Left lobe of liver (tissue), 2 donors: ENCODE measurements at regions not wholly inside any gene's neighbourhood (a gene's known extent, or its start where the extent isn't known, plus 50 kb on each side); places are given as distances from the start of the nearest gene placed in this dataset.
A peak's percentile ranks its signal among the peaks of the same experiment; 100 is the strongest.

Experiments used
- ATAC-seq: fragments of 200-7000 bp; cut with Tn5 transposase; one replicate; pipeline ENCODE4 v1.9.1; 2020; ENCODE audit warnings: mild to moderate bottlenecking, moderate library complexity
- DNase-seq: peaks from one replicate; pipeline ENCODE4 v3.0.0-alpha.2; 2020; ENCODE audit warnings: low spot score
- donor health status: DM: no; HTN: no; CAD: no; lungs with moderate emphysema.
- donor health status: DM: no; HTN: yes; CAD: no.

DNA sequence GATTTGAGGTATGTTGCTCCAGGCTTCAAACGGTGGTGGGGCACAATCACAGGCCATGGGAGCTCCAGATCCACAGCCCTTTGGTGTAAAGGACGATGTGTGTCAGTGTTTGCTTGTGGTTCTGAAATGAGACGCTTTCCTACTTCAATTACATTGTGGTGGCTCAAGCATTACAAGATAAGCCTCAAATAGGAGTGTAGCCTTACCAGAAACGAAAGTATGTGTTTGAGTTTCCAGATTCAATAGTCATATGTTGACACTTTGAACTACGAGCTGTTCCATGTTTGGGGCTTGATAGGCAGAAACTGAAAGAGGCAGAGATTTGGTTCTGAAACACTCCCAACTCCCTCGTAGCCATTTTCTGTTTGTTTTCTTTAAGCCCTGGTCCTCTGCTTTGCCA lies 187.1 kb downstream of the MYLK4 start:
- ATAC-seq = peak; percentile 61
- no peak for DNase-seq

DNA sequence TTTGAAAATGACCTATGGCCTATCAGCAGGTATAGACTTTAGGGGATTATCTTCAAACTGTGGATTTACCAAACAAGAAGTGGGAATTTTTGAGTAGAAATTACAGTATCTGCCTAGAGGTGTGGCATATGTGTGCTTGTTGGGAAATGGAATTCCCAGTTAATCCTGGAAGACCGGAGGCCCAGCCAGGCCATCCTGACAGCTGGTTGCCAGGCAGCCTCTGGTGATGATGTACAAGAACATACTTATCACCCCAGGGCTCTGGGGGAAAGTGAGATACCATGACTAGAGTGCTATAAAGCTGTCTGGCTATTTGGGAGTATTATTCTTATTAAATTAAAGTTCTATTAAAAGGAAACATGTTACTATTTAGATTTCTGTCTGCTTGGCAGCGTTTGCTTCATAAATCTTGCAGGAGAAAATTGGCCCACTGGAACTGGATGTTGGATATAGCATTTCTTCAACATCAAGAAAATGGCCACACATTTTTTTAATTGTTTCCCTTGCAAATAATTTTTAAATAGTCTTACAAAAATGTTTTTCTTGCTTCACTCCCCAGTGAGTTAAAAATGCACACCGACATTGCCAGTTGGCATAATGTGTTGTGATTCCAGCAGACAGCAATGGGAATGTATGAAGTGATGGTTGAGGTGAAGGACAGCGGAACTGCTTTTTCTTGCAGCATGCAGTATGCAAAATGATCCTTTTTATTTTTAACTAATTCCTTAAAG lies 187.8 kb downstream of the MYLK4 start:
- no peak for ATAC-seq

DNA sequence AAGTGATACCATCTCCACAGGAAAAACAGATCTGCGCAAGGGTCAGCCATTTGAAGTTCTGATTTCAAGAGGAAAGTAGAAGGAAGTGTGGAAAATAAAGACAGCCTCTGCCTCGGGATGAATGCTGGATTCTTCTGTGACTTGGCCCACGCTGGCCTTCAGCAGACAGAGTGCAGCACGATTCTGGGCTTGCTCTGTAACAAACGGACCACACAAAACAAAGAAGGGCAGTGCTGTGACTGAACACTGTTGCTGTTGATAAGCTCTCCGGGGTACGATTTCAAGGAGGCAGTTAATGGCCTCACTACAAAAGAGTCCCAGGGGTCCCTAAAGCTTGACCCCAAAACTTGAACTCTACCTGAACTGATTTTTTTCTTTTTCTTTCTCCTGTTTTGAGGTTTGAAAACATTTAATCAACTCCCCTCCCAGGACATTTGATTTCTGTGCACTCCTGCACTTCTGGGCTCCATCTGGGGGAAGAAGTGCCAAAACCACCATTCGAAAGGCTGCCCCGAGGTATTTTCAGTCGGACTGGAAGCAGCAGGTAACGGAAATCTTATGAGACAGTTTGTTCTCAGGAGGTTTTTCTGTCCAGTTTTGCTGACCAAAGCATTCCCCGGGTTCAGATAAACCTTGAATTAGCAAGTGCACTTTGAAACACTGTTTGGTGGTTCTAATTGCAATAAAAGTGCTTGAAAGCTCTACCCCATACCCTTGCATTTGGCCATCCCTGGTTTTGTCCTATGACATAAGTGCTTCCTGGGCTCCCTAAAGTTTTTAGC lies 189.6 kb downstream of the MYLK4 start:
- no peak for DNase-seq
- ATAC-seq = no peak

More for the DNA sequence above, 187.8 kb downstream of the MYLK4 start:
- DNase-seq = no peak

DNA sequence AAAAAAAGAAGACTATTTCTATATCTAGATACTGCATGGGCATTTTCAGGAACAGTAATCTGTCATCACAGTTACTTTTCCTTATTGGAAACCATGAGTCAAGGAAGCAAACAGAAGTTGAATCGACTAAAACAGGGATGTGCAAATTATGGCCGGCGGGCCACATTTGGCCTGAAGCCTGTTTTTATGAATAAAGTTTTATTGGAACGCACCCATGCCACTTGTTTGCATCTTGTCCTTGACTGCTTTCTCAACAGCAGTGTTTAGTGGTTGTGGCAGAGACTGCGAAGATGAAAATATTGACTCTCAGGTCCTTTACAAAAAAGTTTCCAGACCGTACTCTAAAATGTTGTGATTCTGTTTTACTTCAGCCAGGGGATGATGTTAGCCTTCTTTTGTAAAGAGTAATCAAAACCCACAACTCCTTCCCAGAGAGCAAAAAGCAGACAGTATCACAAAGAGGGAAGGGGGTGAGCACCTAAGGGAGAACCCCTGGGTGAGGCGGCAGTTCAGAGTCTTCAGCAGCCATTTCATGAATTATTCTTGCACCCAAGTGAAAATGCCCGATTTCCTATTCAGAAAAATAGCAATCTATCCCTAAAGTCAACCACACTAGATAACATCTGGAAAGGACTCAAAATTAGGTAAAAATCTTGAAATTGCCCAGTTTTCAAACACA lies 190.4 kb downstream of the MYLK4 start:
- DNase-seq = no peak
- ATAC-seq = no peak

DNA sequence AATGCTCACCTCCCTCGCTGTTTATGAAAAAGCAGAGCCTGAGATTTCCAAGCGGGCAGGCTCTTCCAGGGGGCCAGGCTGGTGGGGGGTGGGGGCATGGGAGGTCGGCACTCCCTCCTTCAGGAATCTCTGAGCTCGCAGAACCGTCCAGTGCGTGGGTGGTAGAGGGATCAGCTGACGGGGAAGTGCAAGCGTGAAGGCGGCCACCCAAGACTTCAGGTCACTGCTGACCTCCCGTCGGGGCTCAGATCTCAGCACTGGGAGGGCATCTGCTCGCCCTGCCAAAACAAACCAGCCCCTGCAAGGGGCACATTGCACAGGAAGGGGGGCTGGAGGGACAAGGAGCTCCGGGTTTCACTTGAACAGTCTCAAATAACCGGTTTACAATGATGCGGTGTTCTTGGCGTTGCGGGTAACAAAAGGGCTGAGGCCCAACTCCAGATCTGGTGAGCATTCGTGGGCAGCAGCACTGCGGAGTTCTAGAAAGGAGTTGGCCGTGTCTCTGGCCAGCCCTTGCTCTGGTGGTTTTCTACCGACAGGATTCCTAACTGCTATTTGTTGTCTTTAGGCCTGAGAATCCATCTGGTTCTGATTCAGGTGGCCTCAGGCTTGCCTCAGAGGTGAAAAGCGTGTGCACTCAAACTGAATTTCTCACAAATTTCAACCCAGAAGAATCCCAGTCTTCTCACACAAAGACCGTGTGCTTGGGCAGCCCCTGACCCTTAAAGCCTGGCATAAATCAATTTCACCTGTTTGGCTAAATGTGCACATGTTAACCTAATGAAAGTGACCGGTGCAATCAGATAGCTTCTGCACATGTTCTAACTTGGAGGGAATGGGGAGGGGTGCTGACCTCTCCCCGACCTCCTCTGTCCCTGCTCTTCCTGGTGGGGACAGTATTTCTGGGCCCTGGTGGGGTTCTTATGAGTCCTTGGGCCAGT lies 191.6 kb downstream of the MYLK4 start:
- ATAC-seq (no peak), DNase-seq (no peak)

DNA sequence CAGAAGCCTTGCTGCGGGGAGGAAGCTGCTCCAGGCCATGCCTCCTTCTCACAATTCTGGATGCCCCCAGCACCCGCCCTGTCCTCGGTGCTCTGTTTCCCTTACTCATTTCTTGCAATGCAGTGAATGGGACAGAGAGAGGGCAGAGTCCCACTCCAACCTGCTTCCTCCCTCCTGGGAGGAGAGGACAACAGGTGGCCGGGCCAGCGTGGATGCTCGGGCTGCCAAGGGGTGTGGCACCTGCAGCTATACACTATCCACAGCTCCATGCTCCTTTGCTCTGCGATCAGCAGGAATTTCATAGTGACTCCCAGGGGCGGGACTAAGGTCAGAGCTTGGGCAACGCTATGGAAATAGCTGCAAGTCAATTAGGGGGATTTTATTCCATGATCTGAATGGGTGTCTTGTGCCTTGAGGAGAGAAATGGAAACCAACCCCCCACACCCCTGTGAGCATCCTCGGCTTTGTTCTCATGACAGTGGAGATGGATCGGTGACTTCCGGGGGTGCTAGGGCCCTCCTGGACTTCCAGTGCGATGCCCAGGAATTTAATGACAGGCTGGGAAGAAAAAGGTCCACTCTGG lies 192.5 kb downstream of the MYLK4 start:
- DNase-seq (no peak), ATAC-seq (no peak)

DNA sequence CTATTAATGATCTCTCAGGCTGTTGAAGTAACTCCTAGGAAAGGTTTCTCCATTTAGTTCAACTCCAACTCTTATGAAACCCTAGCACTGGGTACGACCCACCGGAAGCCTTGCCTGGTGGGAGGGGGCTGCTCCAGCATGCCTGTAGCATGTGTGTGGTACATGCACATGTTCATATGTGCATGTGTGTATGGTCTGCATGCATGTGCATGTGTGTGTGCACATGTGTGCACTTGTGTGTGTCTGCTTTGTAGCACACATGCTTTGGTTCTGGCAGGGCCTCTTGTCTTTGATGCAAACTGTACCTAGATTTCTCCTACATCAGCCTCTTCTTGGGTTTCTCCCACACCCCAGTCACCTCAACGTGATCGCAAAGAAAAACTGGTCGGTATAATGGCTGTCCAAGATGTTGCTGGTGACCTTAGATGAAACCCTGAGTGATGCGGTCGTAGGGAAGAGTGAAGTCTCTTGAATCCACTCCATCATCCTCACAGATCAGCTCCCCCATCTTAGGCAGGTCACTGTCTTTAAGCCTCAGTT lies 193.5 kb downstream of the MYLK4 start:
- DNase-seq (no peak), ATAC-seq (no peak)

DNA sequence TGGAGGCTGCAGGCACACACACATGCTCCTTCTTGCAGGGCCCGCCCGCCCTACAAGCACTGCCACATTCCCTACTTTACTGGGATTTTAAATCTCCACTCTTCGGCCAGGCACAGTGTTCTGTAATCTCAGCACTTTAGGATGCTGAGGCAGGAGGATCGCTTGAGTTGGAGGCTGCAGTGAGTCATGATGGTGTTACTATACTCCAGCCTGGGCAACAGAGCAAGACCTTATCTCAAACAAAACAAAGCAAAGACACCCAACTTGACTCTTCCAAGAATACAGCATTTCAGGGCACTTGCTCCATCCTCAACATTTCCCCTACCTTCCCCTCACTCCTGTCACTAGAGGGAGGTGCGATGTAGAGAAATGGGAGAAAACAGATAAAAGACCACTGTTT lies 194.0 kb downstream of the MYLK4 start:
- ATAC-seq (no peak), DNase-seq (no peak)

DNA sequence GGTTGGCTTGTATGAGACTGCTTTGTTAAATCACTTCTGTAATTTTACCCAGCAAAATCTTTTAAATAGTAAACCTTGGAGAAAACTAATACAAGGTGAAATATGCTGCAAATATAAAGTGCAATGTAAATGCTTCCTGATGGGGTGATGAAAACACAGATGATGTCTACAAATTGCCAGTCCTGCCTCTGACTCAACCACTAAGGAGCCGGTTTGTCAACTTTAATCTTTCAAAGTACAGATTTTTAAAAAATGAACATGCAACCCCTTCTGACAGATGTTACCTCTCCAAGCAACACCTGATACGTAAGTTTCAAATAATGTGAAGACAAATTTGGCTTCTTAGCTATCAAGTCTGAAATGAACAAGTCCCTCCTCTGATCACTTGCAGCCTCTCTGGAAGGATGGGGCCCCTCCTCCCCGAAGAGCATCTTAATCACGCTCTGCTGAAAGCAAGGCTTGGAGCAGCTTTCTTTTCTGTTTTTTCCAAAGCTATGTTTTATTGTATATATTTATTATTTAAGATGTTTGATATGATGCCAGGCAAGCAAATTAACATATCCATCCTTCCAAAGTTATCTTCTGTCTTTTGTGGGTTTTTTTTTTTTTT lies 196.0 kb downstream of the MYLK4 start:
- no peak for ATAC-seq
- DNase-seq = no peak

DNA sequence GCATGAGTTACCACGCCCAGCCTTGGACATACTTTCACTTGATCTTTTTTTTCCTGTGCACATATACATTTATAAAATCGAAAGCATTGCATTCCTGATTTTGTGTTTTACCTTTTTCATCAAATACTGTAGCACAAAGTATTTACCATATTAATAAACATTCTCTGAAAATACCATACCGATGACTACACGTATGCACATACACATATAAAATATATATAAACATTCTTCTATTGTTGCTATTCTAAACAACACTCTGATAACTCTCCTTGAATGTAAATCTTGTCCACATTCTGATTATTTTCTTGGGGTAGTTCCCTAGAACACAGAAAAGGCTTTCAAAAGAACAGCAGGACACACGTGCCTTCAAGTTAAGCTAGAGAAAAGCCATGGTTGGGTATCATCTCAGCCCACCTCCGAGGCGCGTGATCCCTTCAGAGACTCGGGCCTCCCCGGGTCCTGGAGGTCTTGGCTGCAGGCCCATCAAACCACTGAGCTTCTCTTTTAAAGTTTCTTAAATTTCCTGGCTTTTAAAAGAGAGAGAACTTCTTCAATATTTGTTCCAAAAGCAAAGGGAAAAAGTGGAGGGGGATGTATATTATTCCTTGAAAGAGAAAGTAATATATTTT lies 198.1 kb downstream of the MYLK4 start:
- ATAC-seq = no peak
- DNase-seq = no peak

DNA sequence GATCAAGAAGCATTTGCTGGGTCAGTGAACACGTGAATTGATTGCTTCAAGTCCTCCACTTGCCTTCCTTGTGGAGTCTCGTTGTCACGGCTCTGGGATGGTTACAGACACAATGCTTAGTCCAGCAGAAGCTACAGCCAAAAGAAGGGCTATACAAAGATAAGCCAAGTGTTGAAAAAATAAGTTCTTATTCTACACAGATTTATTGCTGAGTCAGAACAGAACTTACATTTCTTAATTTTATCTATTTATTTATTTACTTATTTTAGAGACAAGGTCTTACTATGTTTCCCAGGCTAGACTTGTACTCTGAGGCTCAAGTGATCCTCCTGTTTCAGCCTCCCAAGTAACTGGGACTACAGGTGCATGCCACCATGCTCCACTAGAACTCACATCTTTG lies 199.0 kb downstream of the MYLK4 start:
- no peak for DNase-seq
- no peak for ATAC-seq

DNA sequence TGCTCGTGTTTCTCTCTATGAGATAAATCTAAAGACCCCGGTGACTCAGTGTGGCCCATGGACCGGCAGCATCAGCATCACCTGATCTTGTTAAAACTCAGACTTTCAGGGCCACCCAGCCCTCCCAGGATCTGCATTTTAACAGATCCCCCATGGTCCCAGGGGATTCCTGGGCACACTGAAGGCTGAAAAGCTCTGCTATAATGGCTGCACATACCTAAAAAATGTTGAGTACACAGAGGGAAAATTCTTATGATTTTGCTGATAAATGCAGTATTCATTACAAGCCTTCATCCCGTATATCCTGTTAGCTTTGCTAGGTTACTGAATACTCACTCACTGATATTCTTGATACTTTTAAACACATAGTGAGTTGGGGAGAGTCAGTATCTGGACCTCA lies 200.5 kb downstream of the MYLK4 start:
- DNase-seq (no peak), ATAC-seq (no peak)

DNA sequence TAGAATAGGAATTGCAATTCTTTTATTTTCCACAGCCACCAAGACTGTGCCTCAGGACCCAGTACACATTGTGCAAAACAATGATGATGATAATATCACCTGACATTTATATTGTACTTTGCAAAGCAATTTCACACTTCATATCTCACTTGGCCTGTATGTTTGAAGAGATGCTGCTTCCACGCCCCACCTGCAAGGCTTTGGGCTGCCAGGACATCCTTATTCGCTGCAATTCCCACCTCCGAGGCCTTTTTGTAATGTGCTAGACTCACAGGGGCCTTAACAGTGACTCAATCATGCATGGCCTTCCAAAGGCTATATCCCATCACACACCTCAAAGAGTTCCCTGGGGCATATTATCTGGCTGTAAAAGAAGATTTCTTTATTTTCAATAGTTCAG lies 200.9 kb downstream of the MYLK4 start:
- DNase-seq = no peak
- ATAC-seq = no peak

DNA sequence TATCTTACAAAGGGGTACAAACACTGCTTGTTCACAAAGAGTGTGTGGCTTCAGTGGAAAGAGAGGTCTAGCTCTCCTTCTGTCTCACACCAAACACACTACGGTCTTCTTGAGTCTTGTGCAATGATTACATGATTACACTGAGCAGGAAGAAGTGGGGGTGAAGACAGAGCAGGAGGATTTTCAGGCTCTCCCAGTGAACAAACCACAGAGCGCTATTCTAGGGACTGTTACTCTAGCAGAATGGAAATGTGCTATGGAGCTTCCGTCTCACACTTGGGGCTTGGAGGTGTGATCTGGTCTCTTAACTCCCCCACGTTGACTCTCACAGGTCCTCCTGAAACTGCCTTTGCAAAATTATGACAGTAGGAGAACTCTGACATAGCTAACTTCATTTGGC lies 203.4 kb downstream of the MYLK4 start:
- DNase-seq = no peak
- no peak for ATAC-seq

DNA sequence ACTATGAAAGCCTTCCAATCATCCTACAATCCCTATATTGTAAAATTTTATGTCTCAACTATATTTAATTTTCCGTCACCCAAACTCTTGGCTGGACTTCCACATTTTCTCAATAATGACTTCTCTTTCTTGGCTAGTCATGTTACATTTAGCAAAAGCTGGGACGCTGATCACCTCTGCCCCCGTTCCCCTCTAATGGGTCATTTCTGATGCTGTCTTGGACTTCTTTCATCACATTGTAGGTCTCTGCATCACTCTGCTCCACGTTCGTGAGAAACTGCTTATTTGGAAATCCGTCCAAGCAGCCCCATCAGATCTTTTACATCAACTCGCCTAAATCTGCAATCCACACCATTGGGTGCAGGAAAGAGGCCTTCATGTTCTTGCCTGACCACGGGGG lies 203.8 kb downstream of the MYLK4 start:
- no peak for ATAC-seq
- no peak for DNase-seq

DNA sequence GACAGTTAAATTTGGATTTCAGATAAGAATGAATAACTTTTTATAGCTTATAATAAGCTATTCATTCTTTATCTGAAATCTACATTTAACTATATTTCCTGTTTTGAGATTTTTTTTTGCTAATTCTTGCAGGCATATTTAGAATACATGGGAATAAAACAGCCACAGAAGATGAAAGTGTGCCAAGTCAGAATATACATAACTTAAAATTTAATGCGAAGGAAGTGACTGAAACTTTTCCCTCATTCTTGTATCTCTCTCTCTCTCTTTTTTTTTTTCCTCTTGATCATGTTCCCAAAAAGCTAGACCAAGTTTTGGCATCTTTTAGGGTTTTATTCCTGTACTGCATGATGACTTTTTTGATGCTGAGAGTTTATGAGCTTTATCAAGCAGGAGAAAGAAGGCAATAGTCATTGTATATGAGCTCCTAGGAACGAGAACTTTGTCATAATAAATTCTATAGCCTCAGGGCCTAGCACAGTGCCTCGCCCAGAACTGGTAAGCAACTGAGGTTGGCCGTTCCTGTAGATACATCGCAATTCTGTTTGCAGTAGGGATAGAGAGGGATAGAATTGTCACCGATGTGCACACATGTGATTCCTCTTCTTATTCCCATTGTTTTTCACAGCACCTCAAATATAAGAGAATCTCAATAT lies 205.2 kb downstream of the MYLK4 start:
- DNase-seq (no peak), ATAC-seq (no peak)

DNA sequence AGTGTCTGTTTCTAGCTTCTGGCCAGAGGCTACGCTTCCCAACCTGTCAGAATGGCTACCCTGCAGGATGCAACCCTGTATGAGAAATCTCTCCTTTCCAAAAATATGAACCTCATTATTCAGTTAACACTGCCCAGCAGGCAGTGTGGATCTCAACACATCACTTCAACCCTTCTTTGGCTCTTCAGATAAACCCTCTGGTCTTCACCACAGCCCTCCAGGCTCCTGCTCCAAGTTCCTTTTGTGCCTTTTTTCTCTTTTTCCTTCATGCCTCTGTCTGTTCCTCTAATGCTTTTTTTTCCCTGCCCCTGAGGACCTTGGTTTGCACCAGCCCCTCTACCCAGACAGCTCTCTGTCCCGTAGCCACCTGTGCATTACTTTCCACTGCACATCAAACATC lies 207.4 kb downstream of the MYLK4 start:
- DNase-seq = no peak
- no peak for ATAC-seq

DNA sequence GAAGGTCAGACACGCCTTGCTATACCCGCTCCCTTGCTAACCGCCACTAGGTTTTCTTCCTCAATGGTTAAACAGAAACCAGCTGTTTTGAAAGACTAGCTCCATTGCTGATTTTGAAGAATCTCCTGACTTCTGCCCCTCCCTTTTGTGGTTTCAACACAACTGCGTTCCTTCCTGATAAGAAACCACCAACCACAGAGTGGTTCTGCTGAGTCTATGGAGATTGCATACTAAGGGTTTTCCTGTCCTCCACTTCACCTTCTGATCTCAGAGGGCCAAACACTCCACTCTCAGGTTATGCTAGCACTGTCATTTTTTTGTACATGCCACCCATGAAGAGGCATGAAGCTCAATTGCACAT lies 207.9 kb downstream of the MYLK4 start:
- no peak for DNase-seq
- ATAC-seq = peak; percentile 43
